Endothelial cell of umbilical vein (primary cell): ENCODE measurements at regions not wholly inside any gene's neighbourhood (a gene's known extent, or its start where the extent isn't known, plus 50 kb on each side); places are given as distances from the start of the nearest gene placed in this dataset.

Experiments
- BruUV-seq: library from RNA; stranded (reverse); fragments of 400-500 nt; replicated peaks from 2 replicates; lab custom pipeline; 2021; lab: Mats Ljungman, UMichigan
- CTCF ChIA-PET: fragments of 300-600, 350-600 bp; sonication (Branson Sonifier 250); formaldehyde crosslinking; loops from one replicate; lab custom pipeline; 2021; ENCODE audit warnings: antibody characterized with exemption, inconsistent platforms; lab: Charles Lee
- POLR2A ChIA-PET: fragments of 300-600, 350-600 bp; sonication (Branson Sonifier 250); formaldehyde crosslinking; loops from one replicate; lab custom pipeline; 2021; ENCODE audit warnings: antibody characterized with exemption, inconsistent platforms; lab: Charles Lee
- DNase-seq: peaks from one replicate; pipeline ENCODE4 v3.0.0-alpha.2; 2011; ENCODE audit warnings: low read depth, low spot score
- FAIRE-seq: peaks from 2 replicates; lab custom pipeline; 2011; peaks lifted over from hg19 to GRCh38; lab: Jason Lieb, UNC
- H2AFZ ChIP-seq: 2 replicates; pipeline ENCODE4 v1.6.0; 2012; ENCODE audit warnings: low read depth, low read length, control low read depth, inconsistent platforms
- H3K27ac ChIP-seq: 2 replicates; pipeline ENCODE4 v1.5.1; 2011; ENCODE audit warnings: low read depth, mild to moderate bottlenecking, control low read depth, low read length, moderate library complexity; ENCODE audit not compliant: insufficient read depth
- H3K27me3 ChIP-seq, 2 experiments: 2 replicates each; pipeline versions ENCODE4 v1.6.0 to v1.6.1; 2011; ENCODE audit warnings: low read length in 2 of 2, mixed read lengths in 1 of 2; ENCODE audit not compliant: control insufficient read depth in 2 of 2, insufficient read depth in 2 of 2
- H3K36me3 ChIP-seq, 2 experiments: 2 replicates in 1 of 2; 3 replicates in 1 of 2; pipeline ENCODE4 v1.5.1; 2011; ENCODE audit warnings: low read length in 2 of 2, mild to moderate bottlenecking in 1 of 2, moderate library complexity in 1 of 2; ENCODE audit not compliant: control insufficient read depth in 2 of 2, insufficient read depth in 2 of 2; ENCODE audit errors: extremely low read depth in 1 of 2
- H3K4me1 ChIP-seq: 3 replicates; pipeline ENCODE4 v1.5.1; 2011; ENCODE audit warnings: mild to moderate bottlenecking, low read length; ENCODE audit not compliant: control insufficient read depth, insufficient read depth; ENCODE audit errors: extremely low read depth
- H3K4me2 ChIP-seq: 2 replicates; pipeline ENCODE4 v1.6.1; 2011; ENCODE audit warnings: low read length, control low read depth, mixed read lengths; ENCODE audit not compliant: insufficient read depth
- H3K4me3 ChIP-seq, 3 experiments: fragments of 200-600 bp in 1 of 3; sonication (generic), shearing (Covaris generic) in 1 of 3; replicated peaks in 1 of 3; 2 replicates each; pipeline ENCODE4 v1.5.1; 2011 to 2016; ENCODE audit warnings: control low read depth in 3 of 3, low read length in 3 of 3, mild to moderate bottlenecking in 2 of 3, inconsistent platforms in 1 of 3, low read depth in 1 of 3, moderate library complexity in 1 of 3; ENCODE audit not compliant: insufficient read depth in 1 of 3
- H3K79me2 ChIP-seq: 2 replicates; pipeline ENCODE4 v1.6.0; 2012; ENCODE audit warnings: low read length, inconsistent platforms; ENCODE audit not compliant: control insufficient read depth, insufficient read depth
- H3K9ac ChIP-seq: replicated peaks from 2 replicates; pipeline ENCODE3; 2011; ENCODE audit warnings: low read length, control low read depth; ENCODE audit not compliant: insufficient read depth; ENCODE audit errors: extremely low read depth
- H3K9me1 ChIP-seq: replicated peaks from 3 replicates; pipeline ENCODE4 v1.6.0; 2011; ENCODE audit warnings: mild to moderate bottlenecking, low read length; ENCODE audit not compliant: control insufficient read depth, insufficient read depth; ENCODE audit errors: extremely low read depth
- H3K9me3 ChIP-seq: replicated peaks from 2 replicates; pipeline ENCODE4 v1.5.1; 2012; ENCODE audit warnings: low read length, inconsistent platforms; ENCODE audit not compliant: control insufficient read depth, insufficient read depth
- H4K20me1 ChIP-seq: replicated peaks from 2 replicates; pipeline ENCODE3; 2011; ENCODE audit warnings: mild to moderate bottlenecking, low read length; ENCODE audit not compliant: control insufficient read depth, insufficient read depth; ENCODE audit errors: extremely low read depth
- EZH2 ChIP-seq: IDR thresholded peaks from 2 replicates; pipeline ENCODE4 v1.6.1; 2012; ENCODE audit warnings: borderline replicate concordance, low read depth, mild to moderate bottlenecking, moderate library complexity, low read length, inconsistent platforms; ENCODE audit not compliant: severe bottlenecking
- FOS ChIP-seq: IDR thresholded peaks from 2 replicates; pipeline ENCODE4 v1.6.1; 2011; ENCODE audit warnings: mild to moderate bottlenecking, low read length, moderate library complexity, borderline replicate concordance; ENCODE audit not compliant: insufficient read depth
- GATA2 ChIP-seq: IDR thresholded peaks from 2 replicates; pipeline ENCODE4 v1.7.0; 2011; ENCODE audit warnings: low read depth, mild to moderate bottlenecking, moderate library complexity, mixed read lengths, low read length; ENCODE audit not compliant: insufficient read length, insufficient read depth
- JUN ChIP-seq: IDR thresholded peaks from 2 replicates; pipeline ENCODE4 v1.6.1; 2011; ENCODE audit warnings: borderline replicate concordance, low read depth; ENCODE audit not compliant: insufficient read length, insufficient read depth
- MYC ChIP-seq: IDR thresholded peaks from one replicate; pipeline ENCODE4 v1.6.1; 2011; ENCODE audit warnings: mild to moderate bottlenecking, low read depth, low read length
- POLR2A ChIP-seq: IDR thresholded peaks from 2 replicates; pipeline ENCODE4 v1.6.1; 2012; ENCODE audit warnings: low read depth, mild to moderate bottlenecking, control low read depth, low read length
- POLR2AphosphoS5 ChIP-seq: IDR thresholded peaks from 2 replicates; pipeline ENCODE4 v1.6.1; 2012; ENCODE audit warnings: low read depth, mild to moderate bottlenecking, control low read depth, low read length, moderate library complexity; ENCODE audit not compliant: insufficient read depth
- dilution Hi-C: fragments of 300-500 bp; cut with MboI; formaldehyde crosslinking; loops from one replicate; pipeline ENCODE4 v1.15.0; 2019; ENCODE audit warnings: low sequenced_read_pairs; ENCODE audit not compliant: extremely low pct_ligation_motif_present
- intact Hi-C: fragments of 100-400 bp; cut with micrococcal nuclease; formaldehyde crosslinking; loops from one replicate; pipeline ENCODE4 v1.10.0; 2022
- TF ChIP-seq, protein P1 (sequence below), 2 donors: IDR thresholded peaks; 1 replicate in 1 of 2; 2 replicates in 1 of 2; pipeline ENCODE4 v1.5.1; 2011; ENCODE audit warnings: low read length in 2 of 2, mild to moderate bottlenecking in 2 of 2, moderate library complexity in 2 of 2, control low read depth in 1 of 2, inconsistent platforms in 1 of 2, low read depth in 1 of 2; ENCODE audit not compliant: insufficient read depth in 1 of 2; ENCODE audit errors: extremely low read depth in 1 of 2
- TF ChIP-seq, protein P2 (sequence below): IDR thresholded peaks from 2 replicates; pipeline ENCODE4 v1.6.1; 2011; ENCODE audit not compliant: insufficient read depth, insufficient read length

DNA sequence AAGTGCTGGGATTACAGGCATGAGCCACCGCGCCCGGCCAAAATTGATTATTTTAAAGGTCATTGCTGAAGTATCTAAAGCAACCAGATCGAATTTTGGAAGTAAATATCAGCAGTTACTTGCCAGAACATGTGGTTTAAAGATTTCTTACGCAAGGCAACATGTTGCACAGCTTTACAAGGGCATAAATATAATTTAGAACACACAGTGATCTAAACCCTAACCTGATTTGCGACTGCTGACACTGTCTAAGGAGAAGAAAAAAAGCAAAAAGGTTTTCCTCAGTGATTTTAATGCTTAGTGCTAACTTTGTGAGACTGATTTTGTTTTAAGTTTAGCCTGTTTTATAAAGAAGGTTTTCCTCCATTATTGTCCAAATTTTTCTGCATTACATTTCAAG is 569.9 kb upstream of the LINC00305 start:
- dilution Hi-C loops, result no loop called here
- FAIRE-seq, result no peak

More for the DNA sequence above, 569.9 kb upstream of the LINC00305 start:
- Histone ChIP-seq H3K4me3 (no peak overlapping the region), H3K9ac (no peak overlapping the region), H3K36me3 (no peaks in the 10 kb centered on the region), H3K79me2 (no peaks in the 10 kb centered on the region), H3K9me3 (no peaks in the 10 kb centered on the region), H2AFZ (no peak overlapping the region), H3K27me3 (no peaks in the 10 kb centered on the region), H3K9me1 (no peaks in the 10 kb centered on the region), H3K4me2 (no peak overlapping the region), H3K27ac (no peak overlapping the region), H3K4me1 (no peaks in the 10 kb centered on the region), H4K20me1 (no peaks in the 10 kb centered on the region)
- TF ChIP-seq POLR2AphosphoS5, result no peak
- TF ChIP-seq FOS, result no peak
- no peak for TF ChIP-seq JUN
- TF ChIP-seq, protein P1, sequence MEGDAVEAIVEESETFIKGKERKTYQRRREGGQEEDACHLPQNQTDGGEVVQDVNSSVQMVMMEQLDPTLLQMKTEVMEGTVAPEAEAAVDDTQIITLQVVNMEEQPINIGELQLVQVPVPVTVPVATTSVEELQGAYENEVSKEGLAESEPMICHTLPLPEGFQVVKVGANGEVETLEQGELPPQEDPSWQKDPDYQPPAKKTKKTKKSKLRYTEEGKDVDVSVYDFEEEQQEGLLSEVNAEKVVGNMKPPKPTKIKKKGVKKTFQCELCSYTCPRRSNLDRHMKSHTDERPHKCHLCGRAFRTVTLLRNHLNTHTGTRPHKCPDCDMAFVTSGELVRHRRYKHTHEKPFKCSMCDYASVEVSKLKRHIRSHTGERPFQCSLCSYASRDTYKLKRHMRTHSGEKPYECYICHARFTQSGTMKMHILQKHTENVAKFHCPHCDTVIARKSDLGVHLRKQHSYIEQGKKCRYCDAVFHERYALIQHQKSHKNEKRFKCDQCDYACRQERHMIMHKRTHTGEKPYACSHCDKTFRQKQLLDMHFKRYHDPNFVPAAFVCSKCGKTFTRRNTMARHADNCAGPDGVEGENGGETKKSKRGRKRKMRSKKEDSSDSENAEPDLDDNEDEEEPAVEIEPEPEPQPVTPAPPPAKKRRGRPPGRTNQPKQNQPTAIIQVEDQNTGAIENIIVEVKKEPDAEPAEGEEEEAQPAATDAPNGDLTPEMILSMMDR (IDR thresholded peaks at IDR 0.05; ENCODE audit: extremely low read depth in 1 of 2, insufficient read depth in 1 of 2, low read depth in 1 of 2, low read length in 2 of 2), result no peak
- no peak for TF ChIP-seq EZH2
- TF ChIP-seq, protein P2, sequence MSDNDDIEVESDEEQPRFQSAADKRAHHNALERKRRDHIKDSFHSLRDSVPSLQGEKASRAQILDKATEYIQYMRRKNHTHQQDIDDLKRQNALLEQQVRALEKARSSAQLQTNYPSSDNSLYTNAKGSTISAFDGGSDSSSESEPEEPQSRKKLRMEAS, result no peak
- TF ChIP-seq MYC, result no peak
- no peak for TF ChIP-seq POLR2A
- TF ChIP-seq GATA2, result no peak
- CTCF ChIA-PET, result no interaction called here
- no TSS peak for BruUV-seq
- intact Hi-C loops, result no loop called here
- POLR2A ChIA-PET, result no interaction called here
- no peak for DNase-seq
